H54 (cell line): ENCODE measurements at regions not wholly inside any gene's neighbourhood (a gene's known extent, or its start where the extent isn't known, plus 50 kb on each side); places are given as distances from the start of the nearest gene placed in this dataset.
A peak's percentile ranks its signal among the peaks of the same experiment; 100 is the strongest.
"Not testable (repeated sequence)": the region's sequence is repeated elsewhere in the genome, so short reads cannot be mapped to it uniquely, and the experiment has no call there.

Source experiments
- DNase-seq: peaks from one replicate; pipeline ENCODE4 v3.0.0; 2011; ENCODE audit warnings: low spot score, mixed read lengths; ENCODE audit not compliant: insufficient read length
- FAIRE-seq: peaks from 3 replicates; lab custom pipeline; 2011; peaks lifted over from hg19 to GRCh38; lab: Jason Lieb, UNC
- POLR2A ChIP-seq: IDR thresholded peaks from 2 replicates; pipeline ENCODE4 v1.6.1; 2011; ENCODE audit warnings: low read depth, mild to moderate bottlenecking, low read length

- DNase-seq (no peak), FAIRE-seq (peak; percentile 76)
- no peak for TF ChIP-seq POLR2A
These were observed 182.3 kb downstream of the FCRL5 start for GRCh38 chr1:157369808-157370521.

- not testable (repeated sequence) for FAIRE-seq, DNase-seq
These were observed 183.4 kb downstream of the FCRL5 start for GRCh38 chr1:157368941-157369340.

- FAIRE-seq, result no peak
- no peak for TF ChIP-seq POLR2A
- no peak for DNase-seq
These were observed 184.0 kb downstream of the FCRL5 start for GRCh38 chr1:157368363-157368762.

GRCh38 chr1:157367870-157368269 lies 184.4 kb downstream of the FCRL5 start:
- FAIRE-seq (no peak), DNase-seq (no peak)
- TF ChIP-seq POLR2A, result no peak

DNA sequence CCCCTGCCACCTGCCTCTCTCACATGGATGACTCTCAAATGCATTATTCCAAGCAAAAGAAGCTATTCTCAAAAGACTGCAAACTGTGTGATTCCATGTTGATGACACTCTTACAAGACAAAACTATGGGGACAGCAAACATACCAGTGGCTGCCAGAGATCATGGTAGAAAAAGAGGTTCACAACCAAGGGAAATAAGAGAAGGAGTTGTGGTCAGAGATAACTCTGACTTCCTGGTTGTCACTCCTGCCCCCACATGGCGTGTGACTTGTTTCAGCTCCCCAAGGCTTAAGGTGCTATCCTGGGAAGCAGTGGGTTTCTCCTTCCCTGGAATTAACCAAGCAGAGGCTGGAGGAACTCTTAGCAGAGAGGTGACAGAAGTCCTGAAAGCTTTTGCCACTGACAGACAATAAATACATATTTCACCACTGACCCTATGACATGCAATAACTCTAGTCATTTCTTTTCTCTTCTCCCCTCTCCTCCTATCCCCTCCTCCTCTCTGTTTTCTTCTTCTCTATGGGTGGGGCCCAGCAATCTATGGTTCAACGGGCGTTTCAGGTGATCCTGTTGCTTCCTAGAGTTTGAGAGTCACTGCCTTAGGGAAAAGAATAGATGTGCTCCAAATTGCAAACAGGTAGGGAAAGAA lies 185.1 kb downstream of the FCRL5 start:
- no peak for FAIRE-seq
- no peak for TF ChIP-seq POLR2A
- DNase-seq, result no peak

DNA sequence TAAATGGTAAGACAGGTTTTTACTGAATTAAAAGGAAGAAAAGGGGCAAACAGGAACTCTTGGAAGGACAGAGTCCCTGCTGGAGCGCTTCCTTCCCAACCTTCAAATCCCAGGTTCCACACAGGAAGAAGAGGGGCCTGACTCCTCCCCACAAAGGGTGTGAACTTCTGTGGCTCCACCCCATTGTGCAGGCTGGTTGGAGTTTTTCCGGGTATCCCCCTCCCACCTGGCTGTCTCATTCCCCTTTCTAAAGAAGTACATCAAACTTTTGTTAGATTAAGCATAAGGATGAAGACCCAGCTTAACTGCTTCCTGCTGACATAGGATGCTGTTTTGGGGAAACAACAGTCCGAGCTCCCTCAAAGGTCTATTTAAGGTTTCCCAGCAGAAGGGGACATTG lies 187.7 kb downstream of the FCRL5 start:
- TF ChIP-seq POLR2A, result no peak
- no peak for FAIRE-seq
- no peak for DNase-seq

DNA sequence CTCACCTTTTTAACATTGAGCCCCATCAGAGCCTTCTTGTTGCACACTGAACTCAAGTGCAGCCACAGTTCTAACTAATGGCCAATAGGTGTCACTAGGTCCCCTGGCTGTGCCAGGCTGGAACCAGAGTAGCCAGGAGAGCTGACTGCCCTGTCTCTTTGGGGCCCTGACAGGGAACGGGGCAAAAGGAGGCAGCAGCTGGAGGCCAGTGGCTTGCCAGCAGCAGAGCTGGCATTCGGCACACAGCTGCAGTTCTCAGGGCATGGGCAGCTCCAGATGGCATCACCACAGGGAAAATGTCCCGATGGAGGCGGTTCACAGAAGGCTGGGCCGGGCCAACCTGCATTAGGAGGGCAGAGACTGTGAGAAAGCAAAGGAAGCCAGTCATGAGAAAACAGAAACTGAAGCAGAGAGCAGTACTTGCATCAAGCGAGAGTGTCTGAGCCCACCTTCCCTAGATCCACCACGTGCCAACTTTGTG lies 188.6 kb downstream of the FCRL5 start:
- peak; percentile 14 for DNase-seq
- no peak for TF ChIP-seq POLR2A
- FAIRE-seq, result no peak

DNA sequence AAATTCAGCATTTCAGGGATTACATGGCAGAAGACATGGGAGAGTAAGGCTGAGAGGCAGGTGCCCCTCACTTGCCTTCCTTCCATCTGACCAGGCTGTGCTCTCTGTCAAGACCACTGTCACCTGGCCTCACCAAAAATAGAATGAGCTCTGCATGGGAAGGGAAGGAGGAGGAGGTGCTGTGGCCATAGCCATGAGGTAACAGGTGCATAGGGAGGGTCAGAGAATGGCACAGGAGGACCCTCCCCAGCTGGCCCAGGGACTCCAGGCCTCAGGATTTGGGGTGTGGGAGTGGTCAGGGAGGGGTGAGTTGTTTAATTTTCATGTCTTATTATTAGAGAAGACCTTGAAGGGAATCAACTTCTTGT lies 192.3 kb downstream of the FCRL5 start:
- DNase-seq (no peak), FAIRE-seq (no peak)
- no peak for TF ChIP-seq POLR2A

DNA sequence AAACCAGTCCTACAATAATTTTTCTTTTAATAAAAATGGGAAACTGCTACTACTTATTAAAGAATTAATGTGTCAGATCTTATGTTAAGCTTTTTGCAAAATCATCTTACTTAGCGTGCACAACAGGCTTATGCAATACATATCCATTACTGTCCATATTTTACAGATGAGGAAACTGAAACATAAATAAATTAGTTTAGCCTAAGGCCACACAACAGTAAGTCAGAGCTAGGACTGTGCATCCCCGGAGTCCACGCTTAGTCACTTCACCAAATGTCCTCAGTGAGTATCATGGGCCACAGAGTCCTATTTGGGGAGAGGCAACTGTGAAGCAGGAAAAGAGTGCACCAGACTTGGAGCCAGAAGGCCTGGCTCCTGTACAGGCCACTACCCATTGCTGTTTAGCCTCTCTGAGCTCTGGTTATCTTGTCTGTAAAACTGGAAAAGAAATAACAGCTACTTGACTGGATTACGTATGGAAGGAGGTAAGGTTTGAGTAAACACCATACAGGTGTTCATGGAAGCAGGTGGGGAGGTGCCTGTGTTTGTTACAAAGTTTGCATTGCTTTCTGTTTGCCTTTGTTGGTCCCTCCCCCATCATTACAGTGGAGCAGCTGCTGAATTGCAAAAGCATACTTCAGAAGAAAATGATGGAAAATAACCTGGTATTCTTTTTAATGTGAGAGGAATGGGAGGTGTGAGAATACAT lies 192.8 kb downstream of the FCRL5 start:
- no peak for TF ChIP-seq POLR2A
- FAIRE-seq (no peak), DNase-seq (no peak)

DNA sequence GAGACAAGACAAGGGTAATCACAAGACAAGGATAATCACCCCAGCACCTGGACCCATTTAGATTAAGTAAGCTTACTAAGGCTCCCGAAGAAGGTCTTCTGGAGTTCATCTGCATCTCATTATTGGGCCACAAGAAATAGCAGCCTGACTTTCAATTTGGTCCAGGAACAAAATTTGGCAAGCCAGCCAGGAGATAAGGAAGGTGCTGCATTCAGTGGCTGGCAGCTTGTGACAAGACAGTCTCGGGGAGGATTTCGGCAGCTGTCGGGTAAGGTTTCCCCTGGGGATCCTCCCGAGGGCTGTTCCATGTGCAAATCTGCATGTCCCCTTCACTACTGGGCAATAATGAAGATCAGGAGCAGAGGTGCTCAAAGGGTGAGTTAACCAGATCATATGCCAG lies 195.2 kb downstream of the FCRL5 start:
- DNase-seq (no peak), FAIRE-seq (no peak)
- no peak for TF ChIP-seq POLR2A

DNA sequence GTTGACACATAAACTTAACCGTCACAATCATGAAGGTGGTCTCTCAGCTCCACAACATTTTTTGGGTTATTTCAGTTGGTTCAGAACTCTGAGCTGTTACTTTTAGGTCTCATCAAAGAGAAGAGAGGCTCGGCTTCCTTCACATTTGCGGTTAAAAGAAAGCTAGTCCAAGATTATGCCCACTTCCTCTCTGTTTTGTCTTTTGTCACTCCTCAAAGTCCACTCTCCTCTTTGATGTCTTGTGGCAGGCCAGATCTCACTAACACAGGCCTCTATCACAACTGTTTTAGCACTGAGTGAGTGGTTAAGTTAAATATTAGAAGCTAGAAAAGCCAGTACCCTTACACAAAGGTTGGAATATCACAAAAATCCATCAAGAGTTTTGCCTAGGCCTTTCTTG lies 195.7 kb downstream of the FCRL5 start:
- DNase-seq (no peak), FAIRE-seq (no peak)
- no peak for TF ChIP-seq POLR2A

- no peak for DNase-seq
- TF ChIP-seq POLR2A, result no peak
- FAIRE-seq, result no peak
These were observed 198.8 kb downstream of the FCRL5 start for GRCh38 chr1:157353546-157353945.

DNA sequence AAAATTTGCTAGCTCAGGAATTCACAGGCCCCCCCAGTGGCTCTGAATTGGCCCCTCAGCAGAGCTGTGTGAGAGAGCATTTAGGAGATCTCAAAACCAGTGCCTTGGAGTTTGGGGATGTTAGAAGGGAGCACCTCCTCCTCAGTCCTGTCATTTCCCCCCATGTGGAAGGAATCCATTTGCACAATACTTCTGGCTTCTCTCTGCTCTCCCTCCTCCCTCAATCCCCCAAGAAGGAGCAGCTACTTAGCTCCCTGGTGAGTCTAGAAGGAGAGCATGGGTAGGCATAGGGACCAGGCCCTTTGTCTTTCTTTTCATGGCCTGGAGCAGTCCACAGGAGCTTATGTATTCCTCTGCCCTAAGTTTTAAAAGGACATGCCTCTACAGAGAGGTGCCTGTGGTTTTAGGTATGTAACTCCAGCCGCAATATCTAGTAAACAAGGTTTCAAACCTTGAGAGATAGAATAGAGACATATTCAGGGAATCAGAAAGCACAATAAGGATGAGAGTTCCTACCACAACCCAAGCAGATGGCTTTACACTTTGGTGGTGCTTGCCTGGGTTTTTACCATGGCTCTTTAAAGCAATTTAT lies 199.4 kb downstream of the FCRL5 start:
- TF ChIP-seq POLR2A, result no peak
- DNase-seq (no peak), FAIRE-seq (no peak)

- FAIRE-seq, result no peak
- DNase-seq, result no peak
These were observed 200.1 kb downstream of the FCRL5 start for GRCh38 chr1:157352216-157352615.

DNA sequence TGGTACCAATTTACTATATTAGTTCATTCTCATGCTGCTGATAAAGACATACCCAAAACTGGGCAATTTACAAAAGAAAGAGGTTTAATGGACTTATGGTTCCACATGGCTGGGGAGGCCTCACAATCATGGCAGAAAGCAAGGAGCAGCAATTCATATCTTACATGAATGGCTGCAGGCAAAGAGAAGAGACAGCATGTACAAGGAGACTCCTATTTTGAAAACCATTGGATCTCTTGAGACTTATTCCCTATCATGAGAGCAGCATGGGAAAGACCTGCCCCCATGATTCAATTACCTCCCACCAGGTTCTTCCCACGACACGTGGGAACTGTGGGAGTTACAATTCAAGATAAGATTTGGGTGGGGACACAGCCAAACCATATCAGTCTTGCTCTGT lies 200.5 kb downstream of the FCRL5 start:
- not testable (repeated sequence) for FAIRE-seq, DNase-seq

More at GRCh38 chr1:157352216-157352615, 200.1 kb downstream of the FCRL5 start:
- TF ChIP-seq POLR2A, result no peak
